ENCODE measurements at regions not wholly inside any gene's neighbourhood (a gene's known extent, or its start where the extent isn't known, plus 50 kb on each side); places are given as distances from the start of the nearest gene placed in this dataset.
A peak's percentile ranks its signal among the peaks of the same experiment; 100 is the strongest.

GRCh38 chr11:81487109-81487508 lies 1246.6 kb downstream of the FAM181B start:
- Mint-ChIP-seq H3K36me3 (ENCODE audit: insufficient read depth in 1 of 3, low read depth in 3 of 3) (no peaks in the 10 kb centered on the region), H3K9me3 (no peaks in the 10 kb centered on the region), H3K4me3 (no peak overlapping the region), H3K27me3 (ENCODE audit: low read depth) (no peaks in the 10 kb centered on the region), H3K27ac (0 out of 7 replicates have a peak overlapping the region, but pooled peaks of 1 of the 3 experiments have one; percentile 59), H3K4me1 (peaks cover 0 to 3% of the 10 kb centered on the region in 2 experiments; a peak in 1 of 4 replicates)
- H4K20me1 ChIP-seq (ENCODE audit: control insufficient read depth, insufficient read depth, insufficient read length) = no peaks in the 10 kb centered on the region
- no peak overlapping the region for H3K56ac ChIP-seq (ENCODE audit: insufficient read length, low read depth, low read length)
- no peak overlapping the region for H4K91ac ChIP-seq (ENCODE audit: insufficient read length, low read depth, low read length)
- no peak overlapping the region for H3K18ac ChIP-seq (ENCODE audit: insufficient read length, low read depth, low read length)
- H3K27ac ChIP-seq (ENCODE audit: insufficient read length, low read depth, low read length) = no peak overlapping the region
- H3K9me3 ChIP-seq (ENCODE audit: control insufficient read depth, low read depth, low read length) = no peaks in the 10 kb centered on the region
- no peak overlapping the region for H4K8ac ChIP-seq (replicated peaks; ENCODE audit: insufficient read length, low read depth, low read length)
- no peak overlapping the region for H2BK12ac ChIP-seq (ENCODE audit: insufficient read length, low read depth, low read length)
- H2AK5ac ChIP-seq (ENCODE audit: insufficient read length, low read length) = no peak overlapping the region
- H3K27me3 ChIP-seq (ENCODE audit: insufficient read depth, low read length) = no peaks in the 10 kb centered on the region
- no peaks in the 10 kb centered on the region for H3K4me1 ChIP-seq (ENCODE audit: insufficient read depth, low read length)
- H3K4me2 ChIP-seq (ENCODE audit: insufficient read depth, insufficient read length, low read length) = no peak overlapping the region
- H3T11ph ChIP-seq (ENCODE audit: low read length) = no peak overlapping the region
- H2BK20ac ChIP-seq (ENCODE audit: low read depth, low read length, poor library complexity, severe bottlenecking) = no peak overlapping the region
- H2AFZ ChIP-seq (ENCODE audit: low read length) = no peak overlapping the region
- H3K79me2 ChIP-seq (ENCODE audit: insufficient read depth, low read length) = no peaks in the 10 kb centered on the region
- H3K79me1 ChIP-seq (ENCODE audit: insufficient read depth, low read depth, low read length, poor library complexity, severe bottlenecking) = no peaks in the 10 kb centered on the region
- no peak overlapping the region for H4K5ac ChIP-seq (ENCODE audit: insufficient read length, low read depth, low read length)
- DNase-seq = no peak
- H3K9ac ChIP-seq (ENCODE audit: extremely low read depth, insufficient read length, low read length) = no peak overlapping the region
- H3K23ac ChIP-seq (ENCODE audit: insufficient read length, low read depth, low read length) = no peak overlapping the region
- no peak overlapping the region for H2BK5ac ChIP-seq (ENCODE audit: insufficient read length, low read length)
- TF ChIP-seq CTCF (conservative IDR thresholded peaks at IDR 0.05) = no peak
- H3K14ac ChIP-seq (ENCODE audit: insufficient read depth, low read length) = no peak overlapping the region
- no CpG with 5 or more reads among the region's 1 CpG for WGBS (ENCODE audit: extremely low coverage, insufficient read length, low lambda C conversion rate)
- H3K4ac ChIP-seq (ENCODE audit: low read depth, low read length) = no peak overlapping the region
- H2BK15ac ChIP-seq (ENCODE audit: low read depth, low read length) = no peak overlapping the region
- H2BK120ac ChIP-seq (ENCODE audit: low read depth, low read length, poor library complexity, severe bottlenecking) = no peak overlapping the region
- H3K23me2 ChIP-seq (ENCODE audit: insufficient read length, low read depth, low read length, poor library complexity, severe bottlenecking) = no peaks in the 10 kb centered on the region

Data from H9 (cell line).